Vagina (tissue), 2 donors: ENCODE measurements at regions not wholly inside any gene's neighbourhood (a gene's known extent, or its start where the extent isn't known, plus 50 kb on each side); places are given as distances from the start of the nearest gene placed in this dataset.

Experiments
- CTCF ChIP-seq, 3 experiments: fragments of 450-650 bp in 2 of 3; fragments of 200-600 bp in 1 of 3; sonication (generic) in 1 of 3; IDR thresholded peaks; one replicate each; pipeline ENCODE4 v1.5.1; 2017 to 2019; ENCODE audit warnings: antibody characterized with exemption in 3 of 3, mild to moderate bottlenecking in 2 of 3, moderate library complexity in 2 of 3
- POLR2A ChIP-seq, 2 donors: fragments of 450-650 bp; IDR thresholded peaks; one replicate each; pipeline ENCODE4 v1.6.1; 2017; ENCODE audit warnings: antibody characterized with exemption in 2 of 2, mild to moderate bottlenecking in 2 of 2, moderate library complexity in 2 of 2
- POLR2AphosphoS5 ChIP-seq, 2 donors: sonication (generic); formaldehyde crosslinking; IDR thresholded peaks; one replicate each; pipeline ENCODE4 v1.9.0; 2017; ENCODE audit warnings: antibody characterized with exemption in 2 of 2, mild to moderate bottlenecking in 2 of 2, low read depth in 1 of 2; ENCODE audit not compliant: insufficient read depth in 1 of 2

- TF ChIP-seq CTCF (IDR thresholded peaks at IDR 0.05) (no peak), POLR2A (IDR thresholded peaks at IDR 0.05) (no peak), POLR2AphosphoS5 (IDR thresholded peaks at IDR 0.05; ENCODE audit: insufficient read depth in 1 of 2, low read depth in 1 of 2) (no peak)
Observed at GRCh38 chr2:129863350-129863749, 116.1 kb upstream of the RAB6C start.
